ENCODE measurements at regions not wholly inside any gene's neighbourhood (a gene's known extent, or its start where the extent isn't known, plus 50 kb on each side); places are given as distances from the start of the nearest gene placed in this dataset.

- TF ChIP-seq CTCF (IDR thresholded peaks at IDR 0.05; ENCODE audit: control extremely low read depth in 1 of 3, insufficient read depth in 1 of 3, low read depth in 1 of 3, low read length in 3 of 3) (no peak), POLR2A (IDR thresholded peaks at IDR 0.05; ENCODE audit: control extremely low read depth in 1 of 2, low read depth in 2 of 2, low read length in 2 of 2) (no peak), SIN3A (conservative IDR thresholded peaks at IDR 0.05 in 1 of 2, IDR thresholded peaks at IDR 0.05 in 1 of 2; ENCODE audit: low read depth in 1 of 2, low read length in 2 of 2) (no peak), EZH2 (IDR thresholded peaks at IDR 0.05; ENCODE audit: low read depth, low read length, severe bottlenecking) (no peak), USF2 (IDR thresholded peaks at IDR 0.05; ENCODE audit: low read length) (no peak), FOSL1 (IDR thresholded peaks at IDR 0.05; ENCODE audit: insufficient read depth, low read depth, low read length) (no peak), SP1 (IDR thresholded peaks at IDR 0.05; ENCODE audit: low read depth, low read length) (no peak)
Observed at GRCh38 chrX:9368262-9368661, 96.6 kb upstream of the TBL1X start.
